ENCODE measurements at regions not wholly inside any gene's neighbourhood (a gene's known extent, or its start where the extent isn't known, plus 50 kb on each side); places are given as distances from the start of the nearest gene placed in this dataset.

- TF ChIP-seq TEAD4 (IDR thresholded peaks at IDR 0.05): no peak
- TF ChIP-seq RAD21 (IDR thresholded peaks at IDR 0.05; ENCODE audit: low read depth): no peak
- TF ChIP-seq CEBPB (IDR thresholded peaks at IDR 0.05): no peak
- TF ChIP-seq NFIC (IDR thresholded peaks at IDR 0.05): no peak
- TF ChIP-seq CREB1 (IDR thresholded peaks at IDR 0.05; ENCODE audit: low read depth): no peak
- no peak for TF ChIP-seq USF1 (IDR thresholded peaks at IDR 0.05)
- no peak for TF ChIP-seq YY1 (IDR thresholded peaks at IDR 0.05; ENCODE audit: low read depth)
- no peak for TF ChIP-seq ZBTB7A (IDR thresholded peaks at IDR 0.05; ENCODE audit: low read depth)
- TF ChIP-seq, protein P1, sequence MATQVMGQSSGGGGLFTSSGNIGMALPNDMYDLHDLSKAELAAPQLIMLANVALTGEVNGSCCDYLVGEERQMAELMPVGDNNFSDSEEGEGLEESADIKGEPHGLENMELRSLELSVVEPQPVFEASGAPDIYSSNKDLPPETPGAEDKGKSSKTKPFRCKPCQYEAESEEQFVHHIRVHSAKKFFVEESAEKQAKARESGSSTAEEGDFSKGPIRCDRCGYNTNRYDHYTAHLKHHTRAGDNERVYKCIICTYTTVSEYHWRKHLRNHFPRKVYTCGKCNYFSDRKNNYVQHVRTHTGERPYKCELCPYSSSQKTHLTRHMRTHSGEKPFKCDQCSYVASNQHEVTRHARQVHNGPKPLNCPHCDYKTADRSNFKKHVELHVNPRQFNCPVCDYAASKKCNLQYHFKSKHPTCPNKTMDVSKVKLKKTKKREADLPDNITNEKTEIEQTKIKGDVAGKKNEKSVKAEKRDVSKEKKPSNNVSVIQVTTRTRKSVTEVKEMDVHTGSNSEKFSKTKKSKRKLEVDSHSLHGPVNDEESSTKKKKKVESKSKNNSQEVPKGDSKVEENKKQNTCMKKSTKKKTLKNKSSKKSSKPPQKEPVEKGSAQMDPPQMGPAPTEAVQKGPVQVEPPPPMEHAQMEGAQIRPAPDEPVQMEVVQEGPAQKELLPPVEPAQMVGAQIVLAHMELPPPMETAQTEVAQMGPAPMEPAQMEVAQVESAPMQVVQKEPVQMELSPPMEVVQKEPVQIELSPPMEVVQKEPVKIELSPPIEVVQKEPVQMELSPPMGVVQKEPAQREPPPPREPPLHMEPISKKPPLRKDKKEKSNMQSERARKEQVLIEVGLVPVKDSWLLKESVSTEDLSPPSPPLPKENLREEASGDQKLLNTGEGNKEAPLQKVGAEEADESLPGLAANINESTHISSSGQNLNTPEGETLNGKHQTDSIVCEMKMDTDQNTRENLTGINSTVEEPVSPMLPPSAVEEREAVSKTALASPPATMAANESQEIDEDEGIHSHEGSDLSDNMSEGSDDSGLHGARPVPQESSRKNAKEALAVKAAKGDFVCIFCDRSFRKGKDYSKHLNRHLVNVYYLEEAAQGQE (IDR thresholded peaks at IDR 0.05; ENCODE audit: low read depth): no peak
- TF ChIP-seq TCF12 (IDR thresholded peaks at IDR 0.05; ENCODE audit: low read depth): no peak
- no peak for TF ChIP-seq MAX (IDR thresholded peaks at IDR 0.05)
- TF ChIP-seq EGR1 (IDR thresholded peaks at IDR 0.05): no peak
- no peak for TF ChIP-seq FOXM1 (IDR thresholded peaks at IDR 0.05; ENCODE audit: borderline replicate concordance, low read depth)
- no peak for TF ChIP-seq TAF1 (IDR thresholded peaks at IDR 0.05; ENCODE audit: low read depth)
- no peak for TF ChIP-seq EP300 (IDR thresholded peaks at IDR 0.05; ENCODE audit: borderline replicate concordance)
These were observed 411.2 kb upstream of the SPTLC3 start for GRCh38 chr20:12597551-12597950.

GRCh38 chr20:12598894-12599293, 409.9 kb upstream of the SPTLC3 start:
- TF ChIP-seq CEBPB (IDR thresholded peaks at IDR 0.05) (no peak), ZBTB7A (IDR thresholded peaks at IDR 0.05; ENCODE audit: low read depth) (no peak), YY1 (IDR thresholded peaks at IDR 0.05; ENCODE audit: low read depth) (no peak), RAD21 (IDR thresholded peaks at IDR 0.05; ENCODE audit: low read depth) (no peak), MAX (IDR thresholded peaks at IDR 0.05) (no peak), FOXM1 (IDR thresholded peaks at IDR 0.05; ENCODE audit: borderline replicate concordance, low read depth) (no peak), CREB1 (IDR thresholded peaks at IDR 0.05; ENCODE audit: low read depth) (no peak), USF1 (IDR thresholded peaks at IDR 0.05) (no peak), EP300 (IDR thresholded peaks at IDR 0.05; ENCODE audit: borderline replicate concordance) (no peak), TEAD4 (IDR thresholded peaks at IDR 0.05) (no peak), TCF12 (IDR thresholded peaks at IDR 0.05; ENCODE audit: low read depth) (no peak), EGR1 (IDR thresholded peaks at IDR 0.05) (no peak)
- TF ChIP-seq, protein P1 (IDR thresholded peaks at IDR 0.05; ENCODE audit: low read depth): no peak

DNA sequence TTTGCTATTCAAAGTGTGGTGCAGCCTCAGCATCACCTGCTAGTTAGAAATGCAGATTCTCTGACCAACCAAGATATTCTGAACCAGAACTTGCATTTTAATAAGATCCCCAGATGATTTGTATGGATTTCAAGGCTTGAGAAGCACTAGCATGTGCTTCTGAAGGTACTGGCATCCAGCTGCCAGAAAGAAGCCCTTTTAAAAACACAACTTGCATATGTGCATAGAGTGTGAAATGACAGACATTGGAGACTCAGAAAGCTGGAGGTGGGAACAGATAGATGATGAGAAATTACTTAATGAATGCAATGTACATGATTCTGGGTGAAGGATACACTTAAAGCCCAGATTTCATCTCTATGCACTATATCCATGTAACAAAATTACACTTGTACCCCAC, 409.3 kb upstream of the SPTLC3 start:
- TF ChIP-seq ZBTB7A (IDR thresholded peaks at IDR 0.05; ENCODE audit: low read depth) (no peak), RAD21 (IDR thresholded peaks at IDR 0.05; ENCODE audit: low read depth) (no peak), EP300 (IDR thresholded peaks at IDR 0.05; ENCODE audit: borderline replicate concordance) (no peak), TEAD4 (IDR thresholded peaks at IDR 0.05) (no peak), YY1 (IDR thresholded peaks at IDR 0.05; ENCODE audit: low read depth) (no peak), EGR1 (IDR thresholded peaks at IDR 0.05) (no peak), FOXM1 (IDR thresholded peaks at IDR 0.05; ENCODE audit: borderline replicate concordance, low read depth) (no peak), TCF12 (IDR thresholded peaks at IDR 0.05; ENCODE audit: low read depth) (no peak), NFIC (IDR thresholded peaks at IDR 0.05) (no peak), CREB1 (IDR thresholded peaks at IDR 0.05; ENCODE audit: low read depth) (no peak), CEBPB (IDR thresholded peaks at IDR 0.05) (no peak), MAX (IDR thresholded peaks at IDR 0.05) (no peak), USF1 (IDR thresholded peaks at IDR 0.05) (no peak), TAF1 (IDR thresholded peaks at IDR 0.05; ENCODE audit: low read depth) (no peak)
- TF ChIP-seq, protein P1 (IDR thresholded peaks at IDR 0.05; ENCODE audit: low read depth): no peak

Measured in Ishikawa (cell line).